SK-N-SH (cell line): ENCODE measurements at regions not wholly inside any gene's neighbourhood (a gene's known extent, or its start where the extent isn't known, plus 50 kb on each side); places are given as distances from the start of the nearest gene placed in this dataset.

ENCODE experiments used
- CHD2 ChIP-seq: fragments of 150-350 bp; IDR thresholded peaks from 2 replicates; pipeline ENCODE4 v1.6.1; 2018; ENCODE audit warnings: low read length; ENCODE audit not compliant: partially characterized antibody
- CTCF ChIP-seq: fragments of 200-600 bp; sonication (generic); IDR thresholded peaks from 2 replicates; pipeline ENCODE4 v1.6.1; 2017; ENCODE audit warnings: antibody characterized with exemption, mild to moderate bottlenecking, moderate library complexity
- EZH2phosphoT487 ChIP-seq: fragments of 200-600 bp; sonication (generic); IDR thresholded peaks from 2 replicates; pipeline ENCODE4 v1.6.1; 2017; ENCODE audit warnings: low read depth, mixed run types, mild to moderate bottlenecking, antibody characterized with exemption, moderate library complexity, borderline replicate concordance
- GATA2 ChIP-seq: sonication (generic); formaldehyde crosslinking; IDR thresholded peaks from 2 replicates; pipeline ENCODE4 v1.5.0; 2020; ENCODE audit warnings: mild to moderate bottlenecking, missing genetic modification reagents
- RAD21 ChIP-seq: IDR thresholded peaks from 2 replicates; pipeline ENCODE4 v1.6.1; 2012; ENCODE audit warnings: mild to moderate bottlenecking, low read length
- TAF1 ChIP-seq: IDR thresholded peaks from 2 replicates; pipeline ENCODE4 v1.6.1; 2012; ENCODE audit warnings: low read depth, mild to moderate bottlenecking, low read length, moderate library complexity, borderline replicate concordance

- no peak for TF ChIP-seq CTCF
- TF ChIP-seq TAF1 = no peak
- no peak for TF ChIP-seq GATA2 (CRISPR knock-in tag)
- no peak for TF ChIP-seq CHD2
- TF ChIP-seq EZH2phosphoT487 = no peak
- TF ChIP-seq RAD21 = no peak
These were observed 616.6 kb upstream of the USP24 start for GRCh38 chr1:55831759-55832158.
